ENCODE measurements at regions not wholly inside any gene's neighbourhood (a gene's known extent, or its start where the extent isn't known, plus 50 kb on each side); places are given as distances from the start of the nearest gene placed in this dataset.

GRCh38 chr21:35281956-35282355 is 232.9 kb upstream of the RUNX1 start:
- TF ChIP-seq CTCF (IDR thresholded peaks at IDR 0.05; ENCODE audit: low read depth, low read length): no peak
- no peak for TF ChIP-seq MAX (IDR thresholded peaks at IDR 0.05; ENCODE audit: low read depth, low read length)
- TF ChIP-seq POLR2A (IDR thresholded peaks at IDR 0.05; ENCODE audit: extremely low read depth, insufficient read length): no peak
